IPS-15b (cell line): ENCODE measurements at regions not wholly inside any gene's neighbourhood (a gene's known extent, or its start where the extent isn't known, plus 50 kb on each side); places are given as distances from the start of the nearest gene placed in this dataset.
"Not testable (repeated sequence)": the region's sequence is repeated elsewhere in the genome, so short reads cannot be mapped to it uniquely, and the experiment has no call there.

ENCODE experiments used
- H3K27me3 ChIP-seq: one replicate; pipeline ENCODE4 v1.6.1; 2013; ENCODE audit warnings: low read length; ENCODE audit not compliant: control insufficient read depth, insufficient read depth
- H3K36me3 ChIP-seq: one replicate; pipeline ENCODE4 v1.6.1; 2013; ENCODE audit warnings: low read length; ENCODE audit not compliant: control insufficient read depth, insufficient read depth
- H3K4me1 ChIP-seq: one replicate; pipeline ENCODE4 v1.6.1; 2013; ENCODE audit warnings: mild to moderate bottlenecking, low read length; ENCODE audit not compliant: control insufficient read depth, insufficient read depth
- H3K4me3 ChIP-seq: one replicate; pipeline ENCODE4 v1.5.1; 2013; ENCODE audit warnings: low read depth, low read length
- H3K9ac ChIP-seq: one replicate; pipeline ENCODE4 v1.6.1; 2013; ENCODE audit warnings: low read depth, mild to moderate bottlenecking, low read length
- H3K9me3 ChIP-seq: one replicate; pipeline ENCODE4 v1.6.1; 2013; ENCODE audit warnings: mild to moderate bottlenecking, low read length; ENCODE audit not compliant: control insufficient read depth, insufficient read depth

DNA sequence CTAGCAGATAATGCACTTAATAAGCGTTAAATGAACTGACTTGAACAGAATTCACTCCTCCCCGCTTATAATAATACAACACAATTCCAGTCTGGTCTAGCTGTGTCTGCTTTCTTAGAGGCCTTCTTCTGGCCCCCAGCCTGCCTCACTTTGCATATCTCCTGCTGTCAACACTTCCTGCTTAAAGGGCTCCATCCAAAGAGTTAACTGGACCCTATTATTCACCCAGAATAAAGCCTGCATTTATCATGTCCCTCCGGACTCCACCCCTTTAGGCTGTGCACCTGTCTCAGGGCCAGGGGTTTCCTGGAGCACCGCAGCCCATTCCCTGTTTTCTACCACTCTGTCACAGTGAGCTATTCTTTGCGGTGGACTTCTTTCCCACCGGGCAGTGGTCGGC is 115.4 kb upstream of the FOXN2 start:
- H3K9me3 ChIP-seq: no peaks in the 10 kb centered on the region

DNA sequence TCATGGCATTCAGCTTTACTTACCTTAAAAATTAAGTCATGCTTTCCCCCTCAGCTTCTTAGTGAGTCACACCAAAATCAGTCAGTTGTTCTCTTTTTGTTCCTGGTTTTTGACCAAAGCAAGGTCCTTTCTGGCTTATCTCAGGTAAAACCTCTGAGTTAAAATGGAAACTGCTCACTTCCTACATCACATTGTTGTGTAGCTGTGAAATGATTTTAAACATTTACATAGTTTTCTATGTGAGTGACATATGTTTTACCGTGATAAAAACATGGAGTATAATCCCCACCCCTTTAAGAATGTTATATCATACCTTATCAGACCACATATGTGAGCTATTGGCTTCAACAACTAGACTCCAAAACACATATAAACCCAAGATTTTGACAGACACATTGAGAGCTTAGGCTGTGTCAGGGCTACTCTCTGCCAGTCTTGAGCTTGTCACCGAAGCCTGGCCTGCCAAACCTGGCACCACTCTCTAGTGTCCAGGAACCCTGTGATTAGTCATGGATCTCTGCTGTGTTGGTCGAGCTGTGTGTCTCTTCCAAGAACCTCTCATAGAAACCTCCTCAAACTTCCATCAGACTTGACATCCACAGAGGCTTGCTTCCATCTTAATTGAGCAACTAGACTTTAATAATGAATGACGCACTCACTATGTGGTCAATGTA is 113.7 kb upstream of the FOXN2 start:
- no peaks in the 10 kb centered on the region for H3K9me3 ChIP-seq
- H3K4me1 ChIP-seq: peaks cover 11% of the 10 kb centered on the region
- H3K36me3 ChIP-seq: no peaks in the 10 kb centered on the region
- no peak overlapping the region for H3K4me3 ChIP-seq
- no peaks in the 10 kb centered on the region for H3K27me3 ChIP-seq
- H3K9ac ChIP-seq: no peak overlapping the region

More for the DNA sequence above, 115.4 kb upstream of the FOXN2 start:
- Histone ChIP-seq H3K4me3 (no peak overlapping the region), H3K4me1 (peaks cover 11% of the 10 kb centered on the region), H3K9ac (no peak overlapping the region), H3K36me3 (no peaks in the 10 kb centered on the region), H3K27me3 (no peaks in the 10 kb centered on the region)

DNA sequence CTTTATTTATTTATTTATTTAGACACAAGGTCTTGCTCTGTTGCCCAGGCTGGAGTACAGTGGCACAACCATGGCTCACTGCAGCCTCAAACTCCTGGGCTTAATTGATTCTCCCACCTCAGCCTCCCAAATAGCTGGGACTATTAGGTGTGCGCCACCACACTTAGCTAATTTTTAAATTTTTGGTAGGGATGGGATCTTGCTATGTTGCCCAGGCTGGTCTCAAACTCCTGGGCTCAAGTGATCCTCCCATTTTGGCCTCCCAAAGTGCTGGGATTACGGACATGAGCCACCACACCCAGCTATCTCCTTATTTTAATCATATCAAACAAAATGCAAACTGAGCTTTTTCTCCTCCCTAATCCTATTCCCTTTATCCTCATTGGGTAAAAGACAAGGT is 113.0 kb upstream of the FOXN2 start:
- not testable (repeated sequence) for H3K9me3 ChIP-seq, H3K36me3 ChIP-seq, H3K9ac ChIP-seq, H3K4me1 ChIP-seq, H3K4me3 ChIP-seq, H3K27me3 ChIP-seq

GRCh38 chr2:48202863-48203642 is 111.4 kb upstream of the FOXN2 start:
- no peaks in the 10 kb centered on the region for H3K27me3 ChIP-seq
- no peak overlapping the region for H3K9ac ChIP-seq
- H3K4me1 ChIP-seq: peaks cover 18% of the 10 kb centered on the region
- no peaks in the 10 kb centered on the region for H3K36me3 ChIP-seq
- no peak overlapping the region for H3K4me3 ChIP-seq
- H3K9me3 ChIP-seq: no peaks in the 10 kb centered on the region

DNA sequence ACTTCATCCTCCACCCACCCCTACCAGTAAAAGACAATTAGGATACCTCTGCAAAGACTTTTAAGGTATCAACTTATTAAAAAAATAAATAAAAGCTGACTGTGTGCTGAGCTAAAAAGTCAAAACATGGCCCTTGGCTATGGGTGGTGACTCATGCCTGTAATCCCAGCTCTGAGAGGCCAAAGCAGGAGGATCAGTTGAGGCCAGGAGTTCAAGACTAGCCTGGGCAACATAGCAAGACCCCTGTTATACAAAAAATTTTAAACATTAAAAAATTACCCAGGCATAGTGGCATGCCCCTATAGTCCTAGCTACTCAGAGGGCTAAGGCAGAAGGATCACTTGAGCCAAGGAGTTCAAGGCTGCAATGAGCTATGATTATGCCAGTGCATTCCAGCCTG is 110.8 kb upstream of the FOXN2 start:
- Histone ChIP-seq H3K4me1 (peaks cover 18% of the 10 kb centered on the region), H3K36me3 (no peaks in the 10 kb centered on the region), H3K9me3 (no peaks in the 10 kb centered on the region), H3K4me3 (no peak overlapping the region), H3K9ac (no peak overlapping the region), H3K27me3 (no peaks in the 10 kb centered on the region)

DNA sequence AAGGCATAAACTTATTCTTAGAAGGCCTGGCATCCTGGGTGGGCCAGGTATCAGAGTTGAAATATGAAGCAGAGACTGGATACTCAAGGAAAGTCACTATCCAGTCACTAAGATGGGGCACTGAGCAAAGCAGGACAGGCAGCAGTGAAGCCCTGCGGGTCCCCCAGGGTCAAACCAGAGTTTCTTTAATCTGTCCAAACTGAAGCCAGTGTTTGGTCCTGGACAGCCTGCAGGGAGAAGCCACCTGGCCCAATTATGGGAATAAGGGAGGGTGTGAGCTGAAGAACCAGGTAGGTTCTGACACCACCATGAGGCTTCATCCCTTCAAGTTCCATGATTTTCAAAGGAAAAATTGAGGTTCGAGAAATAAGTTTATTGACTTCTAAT is 109.7 kb upstream of the FOXN2 start:
- Histone ChIP-seq H3K9ac (no peak overlapping the region), H3K4me1 (peaks cover 17% of the 10 kb centered on the region), H3K9me3 (no peaks in the 10 kb centered on the region), H3K27me3 (no peaks in the 10 kb centered on the region), H3K4me3 (no peak overlapping the region), H3K36me3 (no peaks in the 10 kb centered on the region)

GRCh38 chr2:48205137-48205798 is 109.2 kb upstream of the FOXN2 start:
- H3K4me1 ChIP-seq: peaks cover 17% of the 10 kb centered on the region
- H3K4me3 ChIP-seq: no peak overlapping the region
- no peaks in the 10 kb centered on the region for H3K27me3 ChIP-seq
- H3K9me3 ChIP-seq: no peaks in the 10 kb centered on the region
- no peaks in the 10 kb centered on the region for H3K36me3 ChIP-seq
- H3K9ac ChIP-seq: no peak overlapping the region

- not testable (repeated sequence) for H3K4me3 ChIP-seq, H3K27me3 ChIP-seq, H3K9ac ChIP-seq, H3K9me3 ChIP-seq, H3K36me3 ChIP-seq
- peaks cover 17% of the 10 kb centered on the region for H3K4me1 ChIP-seq
Measured at GRCh38 chr2:48206056-48206656, 108.3 kb upstream of the FOXN2 start.

- Histone ChIP-seq H3K9me3 (no peaks in the 10 kb centered on the region), H3K36me3 (no peaks in the 10 kb centered on the region), H3K4me3 (peak overlapping the region; percentile 24), H3K27me3 (no peaks in the 10 kb centered on the region), H3K4me1 (peaks cover 17% of the 10 kb centered on the region), H3K9ac (peak overlapping the region; percentile 19)
Measured at GRCh38 chr2:48207201-48207641, 107.3 kb upstream of the FOXN2 start.

DNA sequence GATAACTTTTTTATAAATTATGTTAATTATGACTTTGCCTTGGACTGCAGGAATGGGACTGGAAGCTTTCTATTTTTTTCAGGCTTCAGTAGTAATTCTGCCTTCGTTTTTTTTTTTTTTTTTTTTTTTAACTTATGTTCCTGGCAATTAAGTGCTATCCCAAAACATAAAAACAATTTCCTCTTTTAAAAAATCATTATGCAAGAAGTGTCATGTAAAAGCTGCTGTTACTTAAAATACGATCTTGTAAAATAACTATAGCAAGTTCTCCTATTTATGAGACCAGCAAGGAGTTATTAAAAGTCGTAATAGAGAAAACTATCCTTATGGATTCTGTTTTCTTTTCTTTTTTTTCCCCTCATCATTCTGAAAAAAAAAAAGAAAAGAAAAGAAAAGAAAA is 106.6 kb upstream of the FOXN2 start:
- Histone ChIP-seq H3K27me3 (no peaks in the 10 kb centered on the region), H3K4me3 (no peak overlapping the region), H3K36me3 (no peaks in the 10 kb centered on the region), H3K9me3 (no peaks in the 10 kb centered on the region), H3K9ac (no peak overlapping the region), H3K4me1 (peaks cover 17% of the 10 kb centered on the region)

DNA sequence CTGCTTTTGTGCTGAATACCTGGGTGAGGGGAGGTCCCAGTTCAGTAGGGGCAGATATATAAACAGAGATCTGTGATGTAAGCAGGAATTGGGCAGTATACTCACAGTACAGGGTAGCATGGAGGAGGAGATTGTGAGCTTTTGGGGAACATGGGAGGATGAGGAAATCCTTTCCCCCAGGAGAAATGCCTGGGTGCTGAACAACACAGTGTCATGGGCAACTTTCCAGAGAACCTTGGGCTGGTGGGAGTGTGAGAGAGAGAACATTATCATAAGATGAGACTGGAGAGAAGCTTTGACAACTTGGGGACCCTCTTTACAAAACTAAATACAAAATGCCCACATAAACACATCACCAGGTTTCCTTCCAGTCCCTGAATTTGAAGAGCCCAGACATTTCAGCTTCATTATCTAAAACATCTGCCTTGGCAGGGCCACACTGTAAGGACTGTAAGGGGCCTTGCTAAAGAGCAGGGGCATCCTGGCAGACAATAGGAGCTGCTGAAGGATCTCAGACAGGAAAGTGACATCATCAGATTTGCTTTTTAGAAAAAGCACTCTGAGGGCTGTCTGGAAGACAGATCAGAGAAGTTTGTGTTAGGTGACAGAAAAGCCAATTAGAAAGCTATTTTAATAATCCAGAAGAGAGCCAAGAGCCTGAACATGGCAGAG is 105.1 kb upstream of the FOXN2 start:
- Histone ChIP-seq H3K4me1 (peaks cover 17% of the 10 kb centered on the region), H3K4me3 (no peak overlapping the region), H3K27me3 (no peaks in the 10 kb centered on the region), H3K36me3 (no peaks in the 10 kb centered on the region), H3K9me3 (no peaks in the 10 kb centered on the region), H3K9ac (no peak overlapping the region)
